ENCODE measurements at regions not wholly inside any gene's neighbourhood (a gene's known extent, or its start where the extent isn't known, plus 50 kb on each side); places are given as distances from the start of the nearest gene placed in this dataset.

DNA sequence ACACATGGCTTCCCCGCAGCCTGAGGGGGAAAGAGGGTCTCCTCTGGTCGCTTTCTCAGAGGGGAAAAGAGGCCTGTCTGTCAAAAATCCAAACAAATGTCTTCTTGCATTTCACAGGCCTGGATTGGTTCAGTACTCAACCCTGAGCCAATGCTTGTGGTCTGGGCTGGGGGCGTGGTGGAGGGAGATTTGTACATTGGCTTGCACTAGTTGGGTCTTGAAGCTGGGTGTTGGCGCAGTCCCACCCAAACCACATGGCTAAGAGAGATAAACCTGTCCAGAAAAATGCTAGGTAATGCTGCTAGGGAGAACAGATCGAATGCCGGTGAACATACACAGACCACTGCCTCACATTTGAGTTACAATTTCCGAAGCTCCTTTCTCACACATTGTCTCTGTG, 461.6 kb downstream of the MED13L start:
- FAIRE-seq, result no peak
- H3K9ac ChIP-seq (replicated peaks in 1 of 4; ENCODE audit: extremely low read depth in 1 of 4, low read depth in 3 of 4, low read length in 3 of 4), result no peak overlapping the region
- TF ChIP-seq NRF1 (IDR thresholded peaks at IDR 0.05; ENCODE audit: low read depth, low read length) (no peak), RFX5 (IDR thresholded peaks at IDR 0.05; ENCODE audit: borderline replicate concordance, low read depth, low read length) (no peak), HDAC6 (IDR thresholded peaks at IDR 0.05; ENCODE audit: low read depth, low read length) (no peak), TAF1 (IDR thresholded peaks at IDR 0.05; ENCODE audit: low read depth, low read length) (no peak), SP2 (IDR thresholded peaks at IDR 0.05; ENCODE audit: low read length) (no peak), SIX5 (IDR thresholded peaks at IDR 0.05; ENCODE audit: low read depth, low read length) (no peak), MAX (IDR thresholded peaks at IDR 0.05) (no peak), MAFK (IDR thresholded peaks at IDR 0.05; ENCODE audit: low read depth, low read length) (no peak), EGR1 (IDR thresholded peaks at IDR 0.05; ENCODE audit: borderline replicate concordance, low read depth, low read length) (no peak), TCF12 (IDR thresholded peaks at IDR 0.05; ENCODE audit: low read depth, low read length) (no peak), KDM5A (IDR thresholded peaks at IDR 0.05; ENCODE audit: low read length) (no peak), CEBPB (IDR thresholded peaks at IDR 0.05; ENCODE audit: low read depth, low read length) (no peak), BCL11A (IDR thresholded peaks at IDR 0.05; ENCODE audit: low read depth in 2 of 2, low read length in 2 of 2) (no peak), POLR2AphosphoS5 (IDR thresholded peaks at IDR 0.05; ENCODE audit: low read depth, low read length) (no peak), SUZ12 (IDR thresholded peaks at IDR 0.05; ENCODE audit: low read length) (no peak), CBX5 (IDR thresholded peaks at IDR 0.05; ENCODE audit: low read depth, low read length) (no peak)
- CTCF ChIA-PET (ENCODE audit: partially characterized antibody), result interaction anchor here (0.7 to 1.7 kb wide), 3 partner anchors 8 to 15 kb away, joined by 3 to 6 read pairs (median 4); no protein-coding TSS in a partner anchor
- no peak for DNase-seq (ENCODE audit: low read depth in 1 of 2, low spot score in 2 of 2)
- H3K23me2 ChIP-seq (ENCODE audit: low read depth, low read length), result no peaks in the 10 kb centered on the region
- H2BK5ac ChIP-seq (ENCODE audit: low read depth, low read length), result no peak overlapping the region
- no peak overlapping the region for H4K8ac ChIP-seq (ENCODE audit: extremely low read depth, insufficient read depth, low read length)
- no peak overlapping the region for H2AK5ac ChIP-seq (ENCODE audit: low read depth, low read length)
- no peak overlapping the region for H2BK12ac ChIP-seq (ENCODE audit: low read depth, low read length)
- H3K18ac ChIP-seq (ENCODE audit: extremely low read depth, low read length), result no peak overlapping the region
- H3K4me3 ChIP-seq (ENCODE audit: extremely low read depth in 1 of 4, insufficient read depth in 2 of 4, low read depth in 3 of 4, low read length in 4 of 4), result no peak overlapping the region
- no peak overlapping the region for H4K5ac ChIP-seq (ENCODE audit: insufficient read length, low read depth, low read length)
- POLR2A ChIA-PET (ENCODE audit: partially characterized antibody), result no interaction called here
- no peaks in the 10 kb centered on the region for H3K79me2 ChIP-seq (ENCODE audit: control insufficient read depth in 1 of 2, insufficient read depth in 2 of 2, low read length in 2 of 2)
- 0 out of 4 replicates have a peak, but pooled peaks cover 0 to 5% of the 10 kb centered on the region in 2 experiments for H3K9me3 ChIP-seq (ENCODE audit: insufficient read depth in 2 of 2, low read depth in 1 of 2, low read length in 1 of 2)
- H2BK120ac ChIP-seq (replicated peaks; ENCODE audit: low read depth, low read length), result no peak overlapping the region
- H3K4me2 ChIP-seq (ENCODE audit: insufficient read depth in 1 of 2, low read depth in 2 of 2, low read length in 2 of 2), result no peak overlapping the region
- no peak overlapping the region for H2BK15ac ChIP-seq (ENCODE audit: low read length)
- H4K20me1 ChIP-seq (replicated peaks in 1 of 2; ENCODE audit: control insufficient read depth in 1 of 2, insufficient read depth in 2 of 2, low read length in 2 of 2), result no peaks in the 10 kb centered on the region
- no peak overlapping the region for H2AFZ ChIP-seq (ENCODE audit: low read length)
- no peaks in the 10 kb centered on the region for H3K36me3 ChIP-seq (ENCODE audit: control insufficient read depth in 2 of 4, insufficient read depth in 4 of 4, low read length in 3 of 4)
- H4K91ac ChIP-seq (replicated peaks; ENCODE audit: insufficient read length, low read length), result no peak overlapping the region
- H3K4ac ChIP-seq (replicated peaks; ENCODE audit: insufficient read length, low read depth, low read length), result no peak overlapping the region
- H2BK20ac ChIP-seq (ENCODE audit: low read length), result no peak overlapping the region
- H3K23ac ChIP-seq (ENCODE audit: insufficient read length), result no peak overlapping the region
- no peaks in the 10 kb centered on the region for H3K4me1 ChIP-seq (replicated peaks in 1 of 4; ENCODE audit: control insufficient read depth in 3 of 4, insufficient read depth in 4 of 4, low read length in 3 of 4)
- H3K79me1 ChIP-seq (ENCODE audit: low read depth, low read length), result no peaks in the 10 kb centered on the region
- 93% methylated on average over 7 of the region's 7 CpGs; no CpG with 5 or more reads in 1 of the 2 experiments for WGBS, 2 experiments (ENCODE audit: extremely low coverage in 1 of 2, insufficient coverage in 1 of 2, insufficient read length in 1 of 2, insufficient replicate concordance in 2 of 2, low coverage in 1 of 2, low lambda C conversion rate in 2 of 2, missing lambda C conversion rate in 1 of 2)
- H3K27ac ChIP-seq (ENCODE audit: low read depth, low read length), result no peak overlapping the region
- H3K27me3 ChIP-seq (replicated peaks in 1 of 4; ENCODE audit: control insufficient read depth in 3 of 4, extremely low read depth in 1 of 4, insufficient read depth in 3 of 4, low read length in 3 of 4), result no peaks in the 10 kb centered on the region
- no peak overlapping the region for H3K56ac ChIP-seq (replicated peaks; ENCODE audit: insufficient read length, low read depth, low read length)
- no peak overlapping the region for H3K14ac ChIP-seq (ENCODE audit: insufficient read length)

All from H1 (cell line).